GM12873 (cell line): ENCODE measurements at regions not wholly inside any gene's neighbourhood (a gene's known extent, or its start where the extent isn't known, plus 50 kb on each side); places are given as distances from the start of the nearest gene placed in this dataset.

Source experiments
- CTCF ChIP-seq: IDR thresholded peaks from 2 replicates; pipeline ENCODE4 v1.5.1; 2012; ENCODE audit warnings: low read depth, mild to moderate bottlenecking, moderate library complexity, low read length, control low read depth; ENCODE audit not compliant: insufficient read depth; ENCODE audit errors: missing control alignments

GRCh38 chr21:27423906-27424595, 457.2 kb upstream of the ADAMTS5 start:
- no peak for TF ChIP-seq CTCF

DNA sequence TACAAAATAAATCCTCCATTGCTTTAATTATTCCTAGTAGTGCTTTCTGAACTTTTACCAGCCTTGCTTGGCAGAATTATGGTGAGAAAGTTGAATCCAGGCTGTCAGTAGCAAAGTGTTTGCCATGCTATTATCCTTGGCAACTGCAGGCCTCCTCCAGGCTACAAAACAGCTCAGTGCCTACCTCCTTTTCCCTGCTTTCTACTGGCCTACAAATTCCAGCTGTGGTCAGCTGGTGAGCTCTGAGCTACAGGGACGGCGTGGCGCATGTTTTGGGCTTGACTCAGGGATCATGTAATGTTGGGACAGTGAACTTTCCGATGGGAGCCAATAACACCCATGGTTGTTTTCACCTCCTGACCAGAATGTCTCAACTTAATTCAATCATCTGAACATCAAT, 456.1 kb upstream of the ADAMTS5 start:
- no peak for TF ChIP-seq CTCF

GRCh38 chr21:27422435-27422834, 455.5 kb upstream of the ADAMTS5 start:
- no peak for TF ChIP-seq CTCF

DNA sequence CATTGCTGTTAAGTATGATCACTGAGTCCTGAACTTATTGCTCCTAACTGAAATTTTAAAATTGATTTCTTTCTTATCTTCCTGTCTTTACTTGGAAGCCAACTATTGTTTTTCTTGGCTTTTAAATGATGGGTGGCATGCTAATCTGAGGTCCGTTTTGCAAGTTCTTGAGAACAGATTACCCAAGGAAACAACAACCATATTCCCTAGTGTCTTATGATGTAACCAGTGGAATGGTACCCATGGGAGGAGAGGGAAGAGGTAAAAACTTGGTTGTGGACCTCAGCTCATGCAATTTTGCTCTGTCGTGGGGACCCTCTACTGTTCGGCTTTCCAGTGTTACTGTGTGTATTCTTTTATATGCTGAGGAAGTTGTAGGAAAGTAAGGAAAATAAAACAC, 454.8 kb upstream of the ADAMTS5 start:
- no peak for TF ChIP-seq CTCF

DNA sequence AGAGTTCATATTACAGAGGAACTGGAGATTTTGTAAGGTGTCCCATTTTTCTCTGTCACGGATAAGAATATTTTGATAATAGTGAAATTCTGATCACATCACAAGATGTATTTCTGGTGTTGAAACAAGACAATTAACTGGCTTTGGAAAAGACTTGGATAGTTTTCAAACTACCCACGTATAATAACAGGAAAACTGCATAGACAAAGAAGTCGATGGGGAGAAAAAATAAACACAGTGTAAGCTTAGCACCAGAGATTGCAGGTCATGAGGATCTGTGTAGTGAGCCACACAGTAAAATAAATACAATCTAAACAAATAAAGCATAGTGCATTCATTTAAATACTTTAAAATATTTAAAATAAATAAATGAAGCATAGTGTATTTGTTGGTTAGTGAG, 452.3 kb upstream of the ADAMTS5 start:
- TF ChIP-seq CTCF, result no peak

DNA sequence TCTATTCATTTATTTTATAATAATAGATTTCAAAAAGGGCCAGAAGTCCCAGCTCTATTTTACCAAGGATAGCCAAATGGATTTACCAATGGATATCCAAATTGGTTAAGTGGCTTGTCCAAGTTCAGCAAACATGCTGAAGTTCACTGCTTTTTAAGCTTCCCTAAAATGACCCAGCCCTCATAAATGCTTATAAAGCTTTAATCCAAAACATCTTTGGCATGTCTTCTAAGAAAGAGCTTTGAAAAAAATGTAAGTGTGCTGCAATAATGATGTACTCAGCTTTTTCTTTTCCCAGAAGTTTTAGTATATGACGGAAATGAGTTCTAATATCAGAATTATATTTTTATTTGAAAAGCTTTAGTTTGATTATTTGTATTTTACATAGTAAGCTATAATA, 451.5 kb upstream of the ADAMTS5 start:
- TF ChIP-seq CTCF, result no peak

- TF ChIP-seq CTCF, result no peak
These were observed 445.6 kb upstream of the ADAMTS5 start for GRCh38 chr21:27412530-27412929.

DNA sequence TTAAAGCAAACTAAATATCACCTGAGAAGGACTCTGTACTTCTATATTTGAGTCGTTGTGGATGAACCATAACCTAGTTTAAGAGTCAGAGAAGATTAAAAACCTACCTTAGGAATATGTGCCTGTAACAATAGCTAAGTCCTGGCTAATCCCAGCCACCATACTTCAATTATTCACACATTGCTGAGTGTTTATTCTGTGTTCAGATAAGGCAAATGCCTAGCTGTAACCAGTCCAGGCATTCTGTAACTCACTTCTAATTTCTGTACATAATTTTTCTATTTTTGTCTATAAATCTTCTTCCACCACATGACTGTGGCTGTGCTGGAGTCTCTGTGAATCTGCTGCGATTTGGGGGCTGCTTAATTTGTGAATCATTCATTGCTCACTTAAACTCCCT, 441.9 kb upstream of the ADAMTS5 start:
- no peak for TF ChIP-seq CTCF
